Kidney tubule cell (primary cell): ENCODE measurements at regions not wholly inside any gene's neighbourhood (a gene's known extent, or its start where the extent isn't known, plus 50 kb on each side); places are given as distances from the start of the nearest gene placed in this dataset.
A peak's percentile ranks its signal among the peaks of the same experiment; 100 is the strongest.
"Not testable (repeated sequence)": the region's sequence is repeated elsewhere in the genome, so short reads cannot be mapped to it uniquely, and the experiment has no call there.

Source experiments
- DNase-seq: peaks from one replicate; pipeline ENCODE4 v3.0.0-alpha.2; 2018; ENCODE audit warnings: low spot score

DNA sequence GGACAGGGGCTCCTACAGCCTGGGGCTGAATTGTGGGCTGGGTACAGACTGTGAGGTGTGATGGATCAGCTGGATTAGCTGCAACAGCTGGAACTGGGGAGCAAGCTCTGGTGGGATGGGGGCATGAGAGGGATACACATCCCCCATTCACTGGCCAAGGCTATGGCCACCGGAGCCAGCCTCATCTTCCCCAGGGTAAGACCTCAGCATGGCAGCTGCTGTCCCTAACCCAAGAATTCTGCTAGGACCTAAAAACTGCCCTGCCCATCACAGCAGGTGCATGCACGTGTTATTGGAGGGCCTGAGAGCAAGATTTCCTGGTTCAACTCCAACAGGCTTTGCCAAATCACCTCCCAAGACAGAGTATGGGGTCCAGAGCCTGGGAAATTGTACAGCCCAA is 258.6 kb upstream of the AGTR2 start:
- no peak for DNase-seq

GRCh38 chrX:115912372-115912897 is 258.1 kb upstream of the AGTR2 start:
- DNase-seq, result peak; percentile 27

GRCh38 chrX:115913575-115913974 is 257.0 kb upstream of the AGTR2 start:
- no peak for DNase-seq

DNA sequence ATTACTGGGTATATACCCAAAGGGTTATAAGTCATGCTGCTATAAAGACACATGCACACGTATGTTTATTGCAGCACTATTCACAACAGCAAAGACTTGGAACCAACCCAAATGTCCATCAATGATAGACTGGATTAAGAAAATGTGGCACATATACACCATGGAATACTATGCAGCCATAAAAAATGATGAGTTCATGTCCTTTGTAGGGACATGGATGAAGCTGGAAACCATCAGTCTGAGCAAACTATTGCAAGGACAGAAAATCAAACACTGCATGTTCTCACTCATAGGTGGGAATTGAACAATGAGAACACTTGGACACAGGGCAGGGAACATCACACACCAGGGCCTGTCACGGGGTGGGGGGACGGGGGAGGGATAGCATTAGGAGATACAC is 254.9 kb upstream of the AGTR2 start:
- not testable (repeated sequence) for DNase-seq

GRCh38 chrX:115929480-115929879 is 241.1 kb upstream of the AGTR2 start:
- no peak for DNase-seq

- no peak for DNase-seq
These were observed 234.5 kb upstream of the AGTR2 start for GRCh38 chrX:115936008-115936407.

DNA sequence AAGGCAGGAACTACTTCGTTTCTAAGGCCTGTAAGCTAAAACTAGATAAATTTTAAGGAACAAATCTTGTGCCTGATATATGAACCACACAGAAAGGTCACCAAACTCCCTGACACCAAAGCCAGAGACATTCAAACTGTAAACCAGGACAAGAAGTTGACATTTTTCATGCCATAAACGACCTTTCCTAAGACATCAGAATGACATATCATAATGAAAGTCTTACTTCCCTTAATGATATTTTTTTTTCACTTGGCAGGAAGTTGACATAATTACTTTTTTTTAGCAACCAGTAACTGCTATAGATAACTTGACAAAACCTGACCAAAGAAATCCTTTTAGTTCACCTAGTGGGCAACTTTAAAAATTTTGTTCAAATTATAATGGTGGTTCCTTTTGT is 231.5 kb upstream of the AGTR2 start:
- DNase-seq, result no peak

DNA sequence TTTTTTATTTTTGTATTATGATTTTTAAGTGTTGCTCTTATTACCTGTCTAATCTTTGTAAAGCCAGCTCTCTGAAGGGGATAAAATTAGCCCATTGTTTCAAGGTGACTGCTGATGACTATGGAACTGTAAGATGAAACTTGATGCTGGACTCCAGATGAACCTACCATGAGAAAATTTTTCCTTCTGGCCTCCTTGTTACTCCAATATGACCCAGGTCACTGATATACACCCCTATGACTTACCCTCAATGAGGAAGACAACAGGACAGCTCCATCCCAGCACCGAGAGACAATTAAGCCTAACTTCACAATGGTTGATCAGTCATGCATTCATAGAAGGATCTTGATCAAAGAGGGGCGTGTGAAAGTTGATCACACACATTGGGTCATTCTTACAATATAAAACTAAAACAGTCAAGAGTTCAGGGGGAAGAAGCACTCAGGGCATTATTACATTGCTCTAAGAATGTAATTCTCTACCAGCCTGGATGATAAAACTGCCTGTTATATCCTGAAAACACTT is 230.8 kb upstream of the AGTR2 start:
- DNase-seq, result peak; percentile 42

DNA sequence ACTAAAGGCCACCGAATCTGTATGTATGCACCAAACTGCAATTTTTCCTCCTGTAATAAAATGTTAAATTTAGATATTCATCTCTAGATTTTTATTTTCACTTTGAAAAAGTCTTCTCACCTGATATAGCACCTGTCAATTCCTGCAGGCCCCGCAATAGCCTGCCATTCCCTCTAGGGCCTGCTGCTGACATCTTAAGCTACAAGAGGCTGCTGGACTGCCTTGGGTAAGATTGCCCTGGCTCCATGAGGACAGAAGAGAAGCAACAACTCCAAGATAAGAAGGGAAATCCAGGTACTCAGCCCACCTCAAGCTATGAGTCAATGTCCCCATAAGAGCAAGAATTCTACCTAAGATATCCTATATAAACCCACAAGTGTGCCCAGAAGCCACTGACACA is 230.2 kb upstream of the AGTR2 start:
- no peak for DNase-seq

GRCh38 chrX:115940888-115941332 is 229.6 kb upstream of the AGTR2 start:
- DNase-seq, result peak; percentile 85

- no peak for DNase-seq
These were observed 229.2 kb upstream of the AGTR2 start for GRCh38 chrX:115941388-115941787.

DNA sequence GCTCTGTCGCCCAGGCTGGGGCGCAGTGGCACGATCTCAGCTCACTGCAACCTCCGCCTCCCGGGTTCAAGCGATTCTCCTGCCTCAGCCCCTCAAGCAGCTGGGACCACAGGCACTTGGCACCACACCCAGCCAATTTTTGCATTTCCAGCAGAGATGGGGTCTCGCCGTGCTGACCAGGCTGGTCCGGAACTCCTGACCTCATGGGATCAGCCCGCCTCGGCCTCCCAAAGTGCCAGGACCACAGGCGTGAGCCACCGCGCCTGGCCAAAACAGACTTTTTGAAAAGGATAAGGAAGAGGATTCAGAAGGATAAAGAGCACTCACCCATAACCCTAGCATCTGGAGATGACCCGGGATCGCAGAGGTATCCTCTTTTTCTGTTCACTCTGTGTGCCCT is 224.5 kb upstream of the AGTR2 start:
- DNase-seq, result no peak

DNA sequence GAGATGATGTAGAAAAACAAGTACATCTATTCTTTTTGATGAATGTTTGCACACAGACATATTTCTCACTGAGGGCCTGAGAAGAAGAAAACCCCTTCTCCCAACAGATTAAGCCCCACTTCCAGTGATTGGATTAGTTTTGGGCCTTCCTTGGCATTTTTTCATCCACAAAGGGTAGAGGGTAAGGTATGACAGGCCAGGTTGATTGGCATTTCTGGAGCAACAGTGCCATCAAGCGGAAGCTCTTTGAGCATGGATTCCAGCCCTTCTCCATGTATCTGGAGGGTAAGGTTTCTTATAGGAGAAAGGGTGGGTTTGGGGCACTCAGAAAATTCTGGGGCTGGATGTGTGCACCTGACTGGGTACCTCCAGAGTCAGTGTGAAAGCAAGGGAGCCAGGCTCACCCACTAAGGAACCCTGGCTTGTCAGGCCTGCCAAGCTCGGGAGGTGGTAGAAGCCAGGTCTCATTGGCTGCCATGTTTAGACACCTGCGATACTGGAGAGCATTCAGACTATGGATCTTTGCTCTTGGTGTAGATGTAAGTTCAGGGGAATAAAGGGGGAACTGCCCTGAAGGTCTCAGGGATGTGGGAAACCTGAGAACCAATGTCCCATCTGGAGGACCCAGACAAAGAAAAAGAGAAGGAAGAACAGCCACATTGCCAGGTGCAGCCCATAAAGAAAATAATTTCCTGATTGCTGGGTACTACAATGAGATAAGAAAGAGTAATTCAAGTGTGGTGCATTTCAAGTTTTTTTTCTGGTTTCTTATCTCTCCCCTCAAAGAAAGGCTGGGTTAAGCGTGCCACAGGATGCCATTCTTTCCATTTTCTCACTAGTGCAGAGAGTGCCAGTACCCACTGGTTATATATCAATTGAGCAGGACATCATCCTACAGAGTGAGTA is 222.3 kb upstream of the AGTR2 start:
- peak; percentile 44 for DNase-seq

- DNase-seq, result peak; percentile 35
These were observed 220.4 kb upstream of the AGTR2 start for GRCh38 chrX:115949900-115950822.

- no peak for DNase-seq
These were observed 218.0 kb upstream of the AGTR2 start for GRCh38 chrX:115952417-115953092.

DNA sequence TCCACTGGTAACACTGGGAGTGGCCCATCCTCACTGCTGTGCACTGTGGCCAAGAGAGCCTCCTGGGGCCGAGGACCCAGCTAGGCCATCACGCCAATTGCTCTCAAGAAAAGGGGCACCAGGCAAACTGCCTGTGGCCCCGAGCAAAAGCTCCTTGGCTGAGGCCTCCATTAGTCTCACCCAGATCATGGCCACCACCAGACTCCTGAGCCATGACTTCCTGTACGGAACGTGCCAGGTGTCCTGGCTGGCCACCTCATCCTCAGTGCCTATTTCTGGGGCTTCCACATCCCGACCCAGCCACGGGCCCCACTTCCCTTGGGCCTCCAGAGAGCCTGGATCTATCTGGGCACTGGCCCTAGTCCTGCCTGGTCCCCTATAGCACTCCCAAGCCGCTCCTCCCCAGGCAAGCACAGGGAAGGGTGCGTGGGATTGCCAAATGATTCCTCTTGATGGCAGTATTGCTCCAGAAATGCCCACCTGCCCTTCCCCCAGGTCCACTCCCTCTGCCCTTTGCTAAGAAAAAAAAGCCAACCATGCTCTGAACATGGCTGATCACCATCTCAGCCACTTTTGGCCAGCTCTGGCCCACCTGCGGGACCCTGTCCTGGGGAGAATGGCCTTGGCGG is 212.6 kb upstream of the AGTR2 start:
- DNase-seq, result peak; percentile 32

DNA sequence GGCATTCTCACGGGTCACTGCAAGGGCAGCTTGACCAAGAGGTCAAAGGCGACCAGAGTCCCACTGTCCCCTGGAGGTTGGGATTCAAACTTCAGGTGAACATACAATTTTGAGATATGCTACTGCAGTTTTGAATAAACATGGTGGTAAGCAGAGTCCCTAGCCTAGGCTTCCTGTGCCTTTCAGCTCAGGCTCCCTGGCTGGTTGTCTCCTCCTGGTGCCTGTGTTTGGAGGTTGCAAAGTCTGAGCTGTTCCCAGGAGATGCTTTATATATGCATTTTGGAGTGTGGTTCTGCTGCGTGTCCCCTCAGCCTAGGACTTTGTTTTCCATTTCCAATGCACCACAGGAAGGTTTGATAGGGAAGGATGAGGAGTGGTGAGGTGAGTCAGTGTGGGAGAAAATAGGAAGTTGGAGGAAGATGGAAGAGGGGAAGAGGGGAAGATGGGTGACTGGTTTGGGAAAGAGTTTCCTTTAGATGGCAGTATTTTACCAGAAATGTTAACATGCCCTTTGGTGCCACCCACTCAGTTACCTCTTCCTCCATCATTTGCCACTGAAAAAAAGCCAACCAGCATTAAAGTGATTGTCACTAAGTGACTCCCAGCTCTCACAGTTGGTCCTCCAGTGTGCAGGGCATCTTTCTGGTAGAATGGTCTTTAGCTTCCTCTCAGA is 211.7 kb upstream of the AGTR2 start:
- DNase-seq, result peak; percentile 44

GRCh38 chrX:115960440-115961084 is 210.0 kb upstream of the AGTR2 start:
- peak; percentile 30 for DNase-seq

DNA sequence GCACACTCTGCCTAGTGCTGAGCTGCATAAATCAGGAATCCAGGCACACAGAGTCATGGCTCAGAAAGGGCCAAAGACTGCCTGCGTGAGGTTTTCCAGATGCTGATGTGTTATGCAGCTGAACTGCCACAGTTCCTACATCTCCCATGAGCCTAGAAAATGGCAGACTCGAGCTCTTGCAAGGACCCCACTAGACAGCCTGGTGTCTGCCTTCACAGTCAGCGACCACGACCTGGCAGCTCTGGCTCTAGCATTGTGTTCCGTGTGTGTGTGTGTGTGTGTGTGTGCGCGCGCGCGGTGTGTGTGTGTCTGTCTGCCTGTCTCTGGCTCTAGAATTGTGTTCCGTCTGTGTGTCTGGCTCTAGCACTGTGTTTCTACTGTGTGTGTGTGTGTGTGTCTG is 203.6 kb upstream of the AGTR2 start:
- DNase-seq, result no peak
